Stimulated activated naive CD4-positive, alpha-beta T cell treated with Interleukin-2 at 50 U/mL for 16 hours (primary cell): ENCODE measurements at regions not wholly inside any gene's neighbourhood (a gene's known extent, or its start where the extent isn't known, plus 50 kb on each side); places are given as distances from the start of the nearest gene placed in this dataset.

Source experiments
- DNase-seq: peaks from one replicate; lab custom pipeline; 2025; lab: John Stamatoyannopoulos, UW

- DNase-seq = no peak
Observed at GRCh38 chr11:80846442-80846841, 1405.6 kb upstream of the TENM4 start.

GRCh38 chr11:80844110-80844819 lies 1403.4 kb upstream of the TENM4 start:
- DNase-seq = no peak

GRCh38 chr11:80843266-80843974 lies 1402.6 kb upstream of the TENM4 start:
- DNase-seq = no peak

GRCh38 chr11:80842246-80842645 lies 1401.4 kb upstream of the TENM4 start:
- DNase-seq = no peak

GRCh38 chr11:80841675-80842074 lies 1400.8 kb upstream of the TENM4 start:
- DNase-seq = no peak

- DNase-seq = no peak
Observed at GRCh38 chr11:80838153-80838552, 1397.3 kb upstream of the TENM4 start.

- no peak for DNase-seq
Observed at GRCh38 chr11:80837051-80837450, 1396.2 kb upstream of the TENM4 start.

- DNase-seq = no peak
Observed at GRCh38 chr11:80831374-80831773, 1390.5 kb upstream of the TENM4 start.

- DNase-seq = no peak
Observed at GRCh38 chr11:80827781-80828180, 1387.0 kb upstream of the TENM4 start.

GRCh38 chr11:80826808-80827207 lies 1386.0 kb upstream of the TENM4 start:
- no peak for DNase-seq

GRCh38 chr11:80822308-80822707 lies 1381.5 kb upstream of the TENM4 start:
- no peak for DNase-seq

GRCh38 chr11:80819271-80819670 lies 1378.4 kb upstream of the TENM4 start:
- DNase-seq = no peak

- DNase-seq = no peak
Observed at GRCh38 chr11:80816966-80817365, 1376.1 kb upstream of the TENM4 start.

GRCh38 chr11:80816454-80816847 lies 1375.6 kb upstream of the TENM4 start:
- DNase-seq = no peak

- no peak for DNase-seq
Observed at GRCh38 chr11:80815752-80816453, 1375.1 kb upstream of the TENM4 start.

- DNase-seq = no peak
Observed at GRCh38 chr11:80814813-80815212, 1374.0 kb upstream of the TENM4 start.

GRCh38 chr11:80810695-80811094 lies 1369.9 kb upstream of the TENM4 start:
- no peak for DNase-seq

GRCh38 chr11:80798174-80798573 lies 1357.3 kb upstream of the TENM4 start:
- DNase-seq = no peak

- no peak for DNase-seq
Observed at GRCh38 chr11:80783561-80783960, 1342.7 kb upstream of the TENM4 start.

- no peak for DNase-seq
Observed at GRCh38 chr11:80782135-80782885, 1341.5 kb upstream of the TENM4 start.

- DNase-seq = no peak
Observed at GRCh38 chr11:80779905-80780605, 1339.2 kb upstream of the TENM4 start.

GRCh38 chr11:80778941-80779340 lies 1338.1 kb upstream of the TENM4 start:
- no peak for DNase-seq
